GM18951 (cell line): ENCODE measurements at regions not wholly inside any gene's neighbourhood (a gene's known extent, or its start where the extent isn't known, plus 50 kb on each side); places are given as distances from the start of the nearest gene placed in this dataset.

Experiments used
- POLR2A ChIP-seq: IDR thresholded peaks from 4 replicates; pipeline ENCODE4 v1.6.1; 2011; ENCODE audit warnings: mild to moderate bottlenecking; ENCODE audit not compliant: insufficient read length, insufficient read depth; ENCODE audit errors: extremely low read depth
- in situ Hi-C: fragments of 300-500 bp; cut with MboI; formaldehyde crosslinking; loops from one replicate; pipeline ENCODE4 v1.12.0; 2022; ENCODE audit warnings: low sequenced_read_pairs, mixed read lengths, inconsistent platforms; ENCODE audit not compliant: unreplicated experiment

DNA sequence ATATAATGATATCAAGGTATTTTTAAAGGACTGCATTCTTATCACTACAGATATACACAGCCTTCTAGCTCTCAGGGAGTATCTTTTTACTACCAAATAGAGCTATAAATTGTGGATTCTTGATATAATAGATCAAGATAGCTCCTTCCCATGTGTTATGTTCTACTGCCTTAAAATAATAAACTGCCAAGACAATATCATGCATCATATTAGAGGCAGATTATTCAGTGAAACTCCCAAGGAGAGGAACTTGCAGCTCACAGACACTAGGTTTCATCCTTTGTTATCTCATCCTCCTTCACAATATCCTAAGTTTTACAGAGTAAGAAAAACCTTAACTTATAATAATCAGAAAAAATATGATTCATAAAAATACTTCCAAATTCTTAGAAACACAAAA, 802.8 kb downstream of the DIAPH3 start:
- in situ Hi-C loops = no loop called here

DNA sequence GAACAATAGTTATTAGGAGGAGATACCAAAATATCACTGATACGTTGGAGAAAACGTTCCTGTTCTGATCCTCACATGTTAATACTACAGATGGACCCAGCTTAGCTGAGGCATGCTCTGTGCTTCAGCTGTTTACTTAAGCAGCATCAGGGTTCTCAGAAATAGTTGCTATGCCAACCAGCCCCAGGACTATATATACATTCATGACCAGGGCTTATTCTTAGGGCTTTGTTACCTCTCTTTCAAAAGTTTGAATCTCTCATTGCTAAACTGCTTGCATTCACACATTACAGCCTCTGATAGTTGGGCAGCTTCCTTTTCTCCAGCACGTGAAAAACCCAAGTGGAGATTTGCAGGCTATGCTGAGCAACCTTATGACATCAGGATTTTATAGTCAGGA, 800.4 kb downstream of the DIAPH3 start:
- no peak for TF ChIP-seq POLR2A
- in situ Hi-C loops = no loop called here

More for the DNA sequence above, 802.8 kb downstream of the DIAPH3 start:
- TF ChIP-seq POLR2A = no peak

DNA sequence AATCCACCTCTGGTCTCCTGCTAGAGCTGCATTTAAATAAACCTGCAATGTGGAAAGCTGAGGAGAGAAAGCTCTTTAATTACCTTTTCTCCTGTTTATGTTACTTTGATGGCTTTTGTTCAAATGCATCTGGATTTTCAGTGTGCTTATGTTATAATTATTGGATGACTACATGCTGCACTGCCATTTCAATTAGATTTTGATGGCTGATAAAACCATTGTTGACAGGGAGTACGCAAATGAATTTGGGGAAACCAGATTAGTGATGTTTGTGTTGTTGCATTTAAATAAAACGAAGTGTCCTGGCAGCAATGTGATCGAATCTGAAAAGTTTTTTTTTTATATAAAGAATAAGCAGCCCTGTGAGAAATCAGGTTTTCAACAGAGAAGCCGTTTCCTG, 799.8 kb downstream of the DIAPH3 start:
- in situ Hi-C loops = no loop called here
- no peak for TF ChIP-seq POLR2A

DNA sequence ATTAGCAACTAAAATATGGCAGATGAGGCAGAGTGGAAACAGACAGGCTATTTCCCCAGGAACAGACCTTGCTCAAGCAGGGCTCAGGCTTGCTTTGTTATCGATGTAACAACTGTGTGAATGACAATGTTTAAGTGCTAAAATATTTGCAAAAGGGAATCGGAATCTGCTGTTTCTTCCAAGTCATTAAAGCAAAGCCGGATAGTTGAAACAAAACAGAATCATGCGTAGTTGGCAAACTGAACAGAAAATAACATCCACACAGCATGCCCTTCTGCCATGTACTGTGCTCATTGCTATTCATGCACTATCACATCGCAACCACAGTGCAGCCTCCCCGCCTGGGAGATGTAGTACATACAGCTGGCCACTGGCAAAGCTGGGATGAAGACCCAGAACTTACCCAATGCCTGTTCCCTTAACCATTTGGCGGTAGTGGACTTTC, 799.1 kb downstream of the DIAPH3 start:
- in situ Hi-C loops = no loop called here
- TF ChIP-seq POLR2A = no peak

DNA sequence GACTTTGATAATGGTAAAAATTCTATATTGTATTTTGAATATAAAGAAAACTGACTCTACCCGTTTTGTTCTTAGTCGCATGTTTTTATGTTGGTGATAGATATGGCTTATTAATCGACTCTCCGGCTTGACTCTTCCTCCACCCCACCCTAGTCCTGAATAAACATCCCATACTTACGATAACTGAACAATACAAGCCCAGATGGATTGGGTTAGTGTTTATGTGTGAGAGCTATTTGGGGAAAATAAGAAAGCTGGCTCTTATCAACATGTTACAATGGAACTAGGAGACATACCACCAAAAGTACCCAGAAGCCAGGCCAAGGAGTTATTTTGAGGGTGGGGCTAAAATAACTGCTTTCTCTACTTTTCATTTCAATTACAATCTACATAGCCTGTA, 796.3 kb downstream of the DIAPH3 start:
- in situ Hi-C loops = no loop called here

DNA sequence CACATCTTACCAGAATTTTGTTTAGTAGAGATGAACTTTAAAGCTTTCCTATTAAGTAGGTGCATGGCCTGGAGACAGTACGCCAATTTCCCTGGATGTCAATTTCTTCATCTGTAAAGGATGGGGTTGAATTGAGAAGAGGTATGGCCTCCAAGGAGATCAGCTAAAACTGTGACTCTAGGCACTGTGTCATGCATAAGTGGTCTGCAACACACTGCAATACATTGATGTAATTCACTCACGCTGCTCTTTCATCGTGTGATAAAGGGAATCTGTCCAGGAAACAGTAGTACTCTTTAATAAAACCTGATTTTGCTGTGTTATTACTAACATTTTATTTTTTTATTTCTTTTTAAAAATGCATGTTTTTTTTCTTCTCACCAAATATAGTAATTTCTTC, 795.8 kb downstream of the DIAPH3 start:
- no peak for TF ChIP-seq POLR2A
- in situ Hi-C loops = no loop called here

More for the DNA sequence above, 796.3 kb downstream of the DIAPH3 start:
- no peak for TF ChIP-seq POLR2A

DNA sequence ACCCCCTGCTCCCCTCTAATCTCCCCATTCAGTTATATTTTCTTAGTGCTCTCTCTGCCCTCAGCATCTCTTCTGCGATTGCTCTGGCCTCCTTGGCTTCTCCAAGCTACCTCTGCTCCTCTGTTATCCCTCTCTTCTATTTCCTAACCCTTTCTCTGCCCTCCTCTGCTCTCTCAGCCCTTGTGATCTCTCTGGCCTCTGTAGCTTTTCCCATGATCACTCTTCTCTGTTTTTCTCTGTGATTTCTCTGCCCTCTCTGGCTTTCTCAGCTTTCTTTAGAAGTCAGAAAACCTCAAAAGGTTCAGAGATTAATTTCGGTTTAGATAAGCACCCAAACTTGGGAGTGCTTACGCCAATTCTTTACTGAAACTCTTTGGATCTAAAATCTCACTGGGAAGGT, 795.0 kb downstream of the DIAPH3 start:
- TF ChIP-seq POLR2A = no peak
- in situ Hi-C loops = no loop called here

DNA sequence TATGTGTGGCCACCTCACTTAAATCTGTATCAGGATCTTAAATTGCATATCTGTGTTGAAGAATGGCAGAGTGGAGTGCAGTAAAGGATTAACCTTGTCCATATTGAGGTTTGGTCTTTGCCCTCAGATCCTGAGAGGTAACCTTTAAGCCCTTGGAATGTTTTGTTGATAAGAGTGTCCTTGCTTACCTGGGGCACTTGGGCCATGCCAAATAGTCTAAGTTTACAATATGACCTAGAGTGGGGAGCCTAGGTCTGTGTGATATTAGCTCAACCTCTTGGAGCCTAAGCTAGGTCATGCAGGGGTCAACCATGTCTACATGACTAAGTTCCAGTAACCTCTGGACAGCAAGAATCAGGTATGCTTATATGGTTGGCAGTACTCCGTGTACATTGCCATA, 792.5 kb downstream of the DIAPH3 start:
- in situ Hi-C loops = no loop called here
- TF ChIP-seq POLR2A = no peak

DNA sequence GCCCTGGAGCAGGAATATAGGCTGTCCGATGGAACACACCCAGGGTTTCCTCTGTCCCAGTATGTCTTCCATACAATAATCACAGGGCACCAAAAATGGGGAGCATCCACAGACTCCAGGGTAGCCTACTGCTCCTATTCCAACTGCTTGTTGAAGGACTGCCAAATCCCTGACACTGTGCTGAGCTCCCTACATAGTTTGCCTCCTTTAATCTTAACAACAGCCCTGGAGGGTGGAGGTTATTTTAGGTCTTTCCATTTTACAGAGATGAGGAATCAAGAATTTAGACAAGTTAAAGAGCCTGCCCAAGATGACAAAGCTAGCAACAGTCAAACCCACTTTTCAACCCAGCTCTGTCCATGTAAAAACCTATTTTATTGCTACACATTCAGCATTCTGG, 790.4 kb downstream of the DIAPH3 start:
- in situ Hi-C loops = no loop called here
- no peak for TF ChIP-seq POLR2A

DNA sequence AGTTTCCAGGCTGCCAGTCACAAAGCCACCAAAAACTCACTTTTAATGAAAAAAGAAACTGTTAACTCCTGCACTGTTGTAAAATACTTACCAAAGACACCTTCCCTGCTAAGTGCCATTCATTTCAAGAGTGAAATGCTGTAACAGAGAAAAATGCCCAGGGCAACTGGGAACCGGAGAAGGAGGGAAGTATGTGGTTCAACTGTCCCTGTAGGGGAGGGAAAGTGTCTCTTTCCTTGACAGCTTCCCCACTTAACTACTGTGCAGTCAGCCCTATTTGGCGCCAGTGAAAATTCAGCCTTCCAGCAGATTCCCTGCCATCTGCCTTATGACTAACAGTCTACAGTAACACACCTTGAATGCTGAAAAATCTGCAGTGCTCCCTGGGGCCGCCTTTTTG, 789.0 kb downstream of the DIAPH3 start:
- in situ Hi-C loops = no loop called here
- TF ChIP-seq POLR2A = no peak

DNA sequence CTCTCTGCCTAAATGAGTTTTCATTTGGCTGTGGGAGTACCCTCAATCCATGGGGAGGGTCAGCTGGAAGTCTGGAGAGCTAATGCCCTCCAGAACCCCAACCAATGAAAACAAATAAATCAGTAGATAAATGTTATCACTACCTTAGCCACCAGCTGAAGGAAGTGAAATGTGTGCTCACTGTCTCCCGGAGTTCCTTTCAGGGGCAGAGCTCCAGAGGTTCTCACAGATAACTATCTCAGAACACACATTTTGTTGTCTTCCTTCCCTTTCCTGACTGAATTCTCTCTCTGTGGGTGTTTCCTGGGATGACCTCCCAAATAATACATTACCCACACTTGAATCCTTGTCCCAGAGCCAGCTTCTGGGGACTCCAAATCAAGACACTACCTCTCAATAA, 779.6 kb downstream of the DIAPH3 start:
- in situ Hi-C loops = no loop called here

DNA sequence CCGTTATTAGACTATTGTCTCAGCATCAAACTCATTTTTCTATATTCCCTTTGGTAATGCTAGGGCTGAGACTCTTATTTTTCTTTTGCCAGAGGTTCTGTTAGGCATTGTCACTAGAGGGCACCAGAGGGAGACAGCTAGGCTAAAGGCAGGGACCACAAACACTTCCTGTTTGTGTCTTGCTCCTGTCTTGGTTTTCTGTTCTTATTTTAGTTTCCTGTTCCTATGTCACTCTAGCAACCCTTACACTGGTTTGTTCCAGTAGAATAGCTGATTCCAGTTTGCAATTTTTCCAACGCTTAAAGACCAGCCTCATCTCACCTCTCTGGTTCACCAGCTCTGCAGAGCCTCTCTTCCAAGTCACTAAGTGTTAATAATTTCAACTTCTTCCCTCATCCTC, 772.0 kb downstream of the DIAPH3 start:
- TF ChIP-seq POLR2A = no peak
- in situ Hi-C loops = no loop called here

More for the DNA sequence above, 779.6 kb downstream of the DIAPH3 start:
- TF ChIP-seq POLR2A = no peak

DNA sequence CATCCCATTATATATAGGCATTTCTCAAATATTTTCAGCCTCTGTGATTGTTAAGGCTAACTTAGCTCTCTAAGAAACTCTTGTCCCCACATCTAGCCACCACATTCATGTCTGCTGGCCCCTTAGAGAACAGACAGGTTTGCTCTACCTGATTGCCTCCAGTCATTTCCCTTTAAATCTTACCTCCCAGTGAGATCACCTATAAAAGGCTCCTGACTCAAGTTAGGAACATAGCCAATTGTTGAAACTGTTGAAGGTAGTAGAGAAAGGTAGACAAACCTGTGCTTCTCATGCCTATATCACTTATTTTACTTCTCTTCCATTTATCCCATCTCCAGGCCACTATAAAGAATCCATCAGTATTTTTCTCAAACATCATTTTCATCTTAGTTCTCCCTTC, 771.4 kb downstream of the DIAPH3 start:
- TF ChIP-seq POLR2A = no peak
- in situ Hi-C loops = no loop called here

DNA sequence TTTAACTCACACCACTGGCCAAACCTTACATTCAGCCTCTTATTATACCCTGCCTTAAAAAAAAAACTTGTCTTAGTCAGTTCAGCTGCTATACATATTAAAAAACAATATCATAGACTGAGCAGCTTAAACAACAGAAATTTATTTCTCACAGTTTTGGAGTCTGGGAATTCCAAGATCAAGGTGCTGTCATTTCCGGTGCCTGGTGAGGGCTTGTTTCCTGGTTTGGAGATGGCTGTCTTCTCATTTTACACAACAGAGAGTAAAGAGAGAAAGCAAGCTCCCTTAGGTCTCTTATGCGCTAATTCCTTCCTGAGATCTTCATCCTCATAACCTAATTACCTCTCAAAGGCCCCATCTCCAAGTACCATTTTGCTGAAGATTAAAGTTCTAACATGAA, 769.2 kb downstream of the DIAPH3 start:
- in situ Hi-C loops = no loop called here
- no peak for TF ChIP-seq POLR2A

DNA sequence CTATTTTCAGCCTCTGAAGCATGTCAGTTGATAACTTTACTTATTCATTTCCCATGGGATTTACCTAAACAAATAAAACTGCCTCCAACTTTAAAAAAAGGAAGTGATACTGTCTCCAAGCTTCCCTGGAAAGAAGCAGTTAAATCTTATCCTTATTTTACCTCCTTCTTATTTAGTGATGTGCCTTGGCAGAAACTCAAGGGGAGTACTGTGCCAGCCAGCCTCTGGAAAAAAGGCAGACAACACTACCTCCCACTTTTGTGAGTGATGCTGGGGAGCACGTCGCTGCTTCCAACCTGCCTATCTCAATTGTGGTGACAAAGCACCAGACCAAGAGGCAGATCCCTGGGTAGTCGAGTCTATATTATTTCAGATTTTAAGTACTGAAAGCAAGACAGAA, 765.6 kb downstream of the DIAPH3 start:
- in situ Hi-C loops = no loop called here
- TF ChIP-seq POLR2A = no peak

DNA sequence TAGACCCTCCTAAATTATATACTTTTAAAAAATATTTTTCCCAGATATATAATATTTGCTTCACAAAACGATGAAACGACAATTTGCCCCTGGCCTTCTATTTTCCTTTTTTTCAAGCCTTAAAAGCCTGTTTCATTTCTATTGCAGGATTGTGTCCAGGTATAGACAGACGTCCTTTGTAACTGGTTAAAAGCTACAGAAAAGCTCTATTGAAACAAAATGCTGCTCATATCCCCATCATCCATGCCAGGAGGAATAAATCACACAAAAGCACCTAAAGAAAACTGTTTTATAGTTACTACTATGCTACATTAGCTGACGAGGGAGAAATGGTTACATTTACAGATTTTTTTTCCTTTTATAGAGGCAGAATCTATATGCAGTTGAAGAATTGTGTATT, 765.1 kb downstream of the DIAPH3 start:
- in situ Hi-C loops = no loop called here

DNA sequence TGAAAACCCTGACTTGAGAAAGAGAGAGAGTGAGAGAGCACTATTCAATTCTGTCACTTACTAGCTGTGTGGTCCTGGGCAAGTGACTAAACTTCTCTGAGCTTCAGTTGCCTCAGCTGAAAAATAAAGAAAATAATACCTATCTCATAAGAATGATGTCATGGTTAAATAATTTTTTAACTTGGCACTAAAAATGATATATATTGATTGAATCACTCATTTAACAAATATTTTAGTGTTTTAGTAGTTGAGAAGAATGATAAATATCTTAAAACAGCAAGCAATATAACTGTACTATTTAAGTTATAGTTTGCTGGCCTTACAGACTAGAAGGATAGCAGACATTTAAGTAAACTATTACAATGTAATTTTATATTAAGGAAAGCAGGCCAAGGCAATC, 764.2 kb downstream of the DIAPH3 start:
- no peak for TF ChIP-seq POLR2A
- in situ Hi-C loops = no loop called here

More for the DNA sequence above, 765.1 kb downstream of the DIAPH3 start:
- TF ChIP-seq POLR2A = no peak
